Erythroblast (primary cell): ENCODE measurements at regions not wholly inside any gene's neighbourhood (a gene's known extent, or its start where the extent isn't known, plus 50 kb on each side); places are given as distances from the start of the nearest gene placed in this dataset.

Experiments
- DNase-seq, 2 experiments: peaks; one replicate each; lab custom pipeline; 2025; lab: John Stamatoyannopoulos, UW
- GATA1 ChIP-seq: IDR thresholded peaks from 2 replicates; pipeline ENCODE4 v1.6.1; 2011; ENCODE audit warnings: low read depth, mild to moderate bottlenecking, control low read depth, low read length, moderate library complexity
- POLR2A ChIP-seq: IDR thresholded peaks from 2 replicates; pipeline ENCODE4 v1.6.1; 2011; ENCODE audit warnings: mild to moderate bottlenecking, low read length

DNA sequence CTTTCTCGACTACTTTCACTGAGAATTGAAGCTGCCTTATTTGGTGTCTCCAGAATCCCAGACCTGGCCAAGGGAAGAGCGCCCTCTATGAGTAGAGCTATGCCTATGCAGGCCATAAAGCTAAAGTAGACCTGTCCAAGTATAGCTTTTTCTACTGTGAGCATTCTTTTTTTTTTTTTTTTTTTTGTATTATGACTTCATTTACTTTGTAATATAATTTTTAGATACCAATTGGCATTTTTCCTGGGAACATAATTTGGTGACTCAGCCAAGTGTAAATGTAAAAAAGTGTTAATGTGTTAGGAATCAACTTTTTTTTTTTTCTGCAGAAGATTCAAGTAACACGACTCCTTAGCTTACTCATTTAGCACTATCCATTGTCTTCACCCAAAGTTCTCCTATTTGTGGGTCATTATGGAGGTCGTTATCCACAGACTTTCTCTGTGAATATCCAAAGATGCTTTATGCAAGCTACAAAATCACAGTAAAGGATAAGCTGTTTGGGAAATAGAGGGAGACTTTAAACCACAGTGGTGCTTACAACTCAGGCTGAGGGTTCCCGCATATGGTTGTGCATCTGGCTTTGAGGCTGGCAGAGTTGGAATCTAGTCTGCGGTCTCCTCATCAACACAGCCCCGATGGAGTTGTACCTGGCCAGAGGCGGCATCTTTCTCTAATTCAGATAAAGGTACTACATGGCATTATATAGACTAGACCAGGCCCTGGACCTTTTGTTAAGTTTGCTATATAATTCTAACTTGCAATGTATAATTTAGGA, 1040.2 kb upstream of the SORCS1 start:
- TF ChIP-seq GATA1 (no peak), POLR2A (no peak)
- DNase-seq, result peak; percentile 53 to 58

DNA sequence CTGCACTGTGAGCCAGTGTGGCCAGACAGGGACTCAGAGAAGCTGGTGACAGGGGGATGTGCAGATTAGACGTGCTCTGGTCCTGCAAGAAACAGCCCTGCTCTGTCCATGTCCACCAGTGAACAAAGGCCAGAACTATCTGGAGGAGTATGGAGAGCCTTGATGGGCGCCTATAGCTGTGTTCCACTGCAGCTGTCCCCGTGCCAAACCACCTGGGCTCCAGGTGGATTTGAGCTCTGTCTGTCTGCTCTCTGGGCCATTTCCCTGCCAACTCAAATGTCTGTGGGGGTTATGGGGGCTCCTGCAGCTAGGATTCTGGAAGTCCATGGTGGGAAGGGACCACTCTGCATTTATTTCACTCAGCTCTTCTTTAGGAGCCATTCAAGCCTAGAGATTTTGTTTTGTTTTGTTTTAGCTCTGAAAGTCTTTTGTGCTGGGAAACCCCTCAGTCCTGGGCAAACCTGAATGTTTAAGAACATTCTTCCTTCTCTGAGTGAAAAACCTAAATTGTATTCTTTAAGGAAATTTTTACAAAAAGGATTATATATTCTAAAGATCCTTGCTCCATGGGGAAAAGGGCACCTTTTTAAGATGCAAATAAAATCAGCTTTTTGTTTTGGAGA, 1039.5 kb upstream of the SORCS1 start:
- no peak for TF ChIP-seq GATA1
- TF ChIP-seq POLR2A, result no peak
- DNase-seq, result no peak

DNA sequence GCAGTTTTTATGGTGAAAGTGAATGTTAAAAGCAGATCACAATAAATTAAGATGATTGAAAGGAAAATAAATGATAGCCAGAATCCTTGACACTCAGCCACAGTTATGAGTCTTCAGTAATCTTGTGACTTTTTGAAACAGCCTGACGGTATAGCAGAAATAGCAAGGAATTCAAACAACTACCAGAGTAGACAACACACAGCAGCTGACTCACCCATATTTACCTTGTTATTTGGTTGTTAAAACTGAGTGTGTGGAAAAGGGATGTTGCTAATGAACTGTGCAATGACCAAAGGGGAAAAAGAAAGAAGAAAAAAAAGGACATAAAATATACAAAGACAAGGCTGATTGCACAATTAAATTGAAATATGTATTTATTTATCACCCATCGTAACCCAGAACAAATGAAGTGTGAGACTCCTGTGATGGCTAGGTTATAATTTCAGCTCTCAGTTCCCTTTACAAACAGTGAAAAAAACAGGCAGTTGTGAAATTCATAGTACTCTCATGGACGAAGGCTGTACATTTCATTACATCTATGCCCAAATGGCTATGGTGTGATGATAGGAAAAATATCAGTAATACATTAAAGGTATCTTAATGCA, 1023.0 kb upstream of the SORCS1 start:
- no peak for DNase-seq

DNA sequence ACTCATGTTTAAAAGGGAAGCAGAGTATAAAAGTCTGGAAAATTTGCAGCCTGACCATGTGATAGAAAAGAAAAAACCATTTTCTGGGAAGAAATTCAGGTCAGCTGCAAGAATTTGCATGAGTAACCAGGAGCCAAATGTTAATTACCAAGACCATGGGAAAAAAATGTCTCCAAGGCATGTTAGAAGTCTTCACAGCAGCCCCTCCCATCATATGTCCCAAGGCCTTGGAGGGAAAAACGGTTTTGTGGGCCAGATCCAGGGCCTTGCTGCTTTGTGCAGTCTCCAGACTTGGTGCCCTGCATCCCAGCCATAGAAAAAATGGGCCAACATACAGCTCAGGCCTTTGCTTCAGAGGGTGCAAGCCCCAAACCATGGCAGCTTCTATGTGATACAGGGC, 1019.6 kb upstream of the SORCS1 start:
- no peak for DNase-seq
- TF ChIP-seq GATA1, result no peak
- TF ChIP-seq POLR2A, result no peak

More for the DNA sequence above, 1023.0 kb upstream of the SORCS1 start:
- TF ChIP-seq POLR2A (no peak), GATA1 (no peak)

DNA sequence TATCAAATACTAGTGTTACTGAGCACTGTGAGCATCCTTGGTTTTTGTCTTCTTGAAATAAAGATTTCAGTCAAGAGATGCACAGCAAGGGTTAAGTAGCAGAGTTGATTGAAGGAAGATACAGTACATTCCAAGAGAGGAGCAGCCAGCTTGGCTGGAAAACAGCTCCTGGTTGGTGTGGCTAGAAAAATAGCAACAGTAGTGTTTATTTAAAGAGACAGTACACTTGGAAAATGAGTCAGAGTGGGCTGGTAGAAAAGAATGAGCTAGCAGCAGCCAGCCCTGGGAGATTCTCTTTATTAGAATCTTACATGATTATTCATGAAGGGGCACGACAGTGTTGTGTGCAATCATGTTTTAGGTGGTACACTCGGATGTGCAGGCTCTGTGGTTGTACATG, 1016.4 kb upstream of the SORCS1 start:
- DNase-seq, result no peak
- TF ChIP-seq POLR2A (no peak), GATA1 (no peak)

DNA sequence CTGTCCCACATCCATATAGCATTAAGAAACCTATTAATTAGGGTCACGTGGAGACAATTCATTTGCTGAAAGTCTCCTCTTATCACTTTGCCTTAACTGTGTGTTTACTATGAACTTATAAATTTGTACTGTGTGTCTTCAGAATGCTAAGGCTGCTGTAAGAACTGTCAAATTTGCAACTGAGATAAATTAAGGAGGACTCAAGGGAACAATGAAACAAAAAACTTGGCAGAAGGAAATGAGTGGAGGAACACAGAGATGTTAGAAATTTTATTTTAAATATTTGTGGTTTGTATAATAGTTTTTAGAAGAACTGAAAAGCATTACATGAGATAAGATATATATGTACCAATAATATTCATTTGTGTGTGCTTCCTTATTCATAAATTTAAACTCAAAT, 1005.3 kb upstream of the SORCS1 start:
- TF ChIP-seq GATA1 (no peak), POLR2A (no peak)
- DNase-seq, result no peak

DNA sequence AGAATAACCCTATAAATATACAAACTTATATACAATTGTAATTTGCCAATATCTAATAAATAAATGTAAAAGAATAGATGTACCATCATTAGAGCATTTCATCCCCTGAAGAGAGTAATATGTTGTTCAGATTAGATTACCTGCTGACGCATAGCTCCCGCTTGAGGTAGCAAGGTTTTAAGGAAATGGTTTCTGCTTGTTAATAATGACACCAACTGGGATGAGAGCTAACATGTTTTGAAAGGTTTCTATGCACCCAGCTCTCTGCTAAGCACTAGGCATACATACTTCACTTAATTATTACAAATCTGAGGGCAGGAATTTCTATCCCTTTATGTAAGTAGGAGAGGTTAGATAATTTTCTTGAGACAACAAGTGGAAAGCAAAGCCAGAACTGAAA, 1003.3 kb upstream of the SORCS1 start:
- TF ChIP-seq POLR2A (no peak), GATA1 (no peak)
- DNase-seq, result no peak

DNA sequence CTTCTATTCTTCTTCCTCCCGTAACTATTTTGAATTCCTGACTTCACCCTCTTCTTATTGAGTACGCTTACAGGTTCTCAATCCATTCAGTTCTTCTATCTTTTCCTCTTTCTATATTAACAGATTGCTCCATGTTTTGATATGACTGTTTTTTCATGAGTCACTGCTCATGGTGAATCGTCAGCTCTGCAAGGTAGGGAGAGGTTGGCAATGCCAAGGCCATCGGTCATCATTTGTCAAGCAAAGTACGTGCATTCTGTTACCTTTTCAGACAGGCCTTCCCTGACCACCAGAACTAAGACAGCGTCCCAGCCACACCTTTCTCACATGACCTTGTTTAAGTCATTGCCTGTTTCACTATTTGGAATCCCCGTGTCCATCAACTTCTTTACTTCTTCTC, 1001.9 kb upstream of the SORCS1 start:
- DNase-seq, result no peak
- no peak for TF ChIP-seq GATA1
- no peak for TF ChIP-seq POLR2A

DNA sequence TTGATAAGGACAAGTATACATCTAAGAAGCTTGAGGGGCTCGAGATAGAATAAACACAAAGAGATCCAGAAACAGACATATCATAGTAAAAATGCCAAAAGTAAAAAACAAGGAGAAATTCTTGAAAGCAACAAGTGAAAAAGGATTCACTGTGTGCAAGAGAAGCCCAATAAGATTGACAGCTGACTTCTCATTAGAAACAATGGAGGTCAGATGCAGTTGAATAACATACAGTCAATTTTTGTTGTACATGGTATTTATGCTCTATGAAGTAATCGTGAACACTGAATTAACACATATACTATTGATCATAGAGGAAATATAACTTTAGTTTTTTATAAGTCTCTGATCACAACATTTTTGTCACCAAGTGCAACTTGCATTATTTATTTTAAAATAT, 982.8 kb upstream of the SORCS1 start:
- peak; percentile 1 to 3 for DNase-seq
- no peak for TF ChIP-seq GATA1

DNA sequence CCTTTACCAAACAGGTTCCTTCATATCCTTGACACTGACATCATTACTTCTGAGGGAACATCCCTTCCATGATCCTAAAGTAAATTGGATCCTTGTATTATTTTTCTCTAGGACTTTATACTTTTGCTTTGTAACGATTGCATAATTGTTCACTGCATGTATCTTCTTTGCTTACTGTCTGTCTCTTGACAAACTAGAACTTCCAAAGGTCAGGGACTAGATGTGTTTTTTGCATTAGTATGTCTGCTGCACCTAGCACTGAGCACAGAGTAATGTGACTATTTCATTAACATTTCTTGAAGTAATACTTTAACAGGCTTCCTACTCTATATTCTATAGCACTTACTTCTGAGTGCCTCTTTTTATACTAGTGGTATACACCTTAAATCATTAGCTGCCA, 976.6 kb upstream of the SORCS1 start:
- TF ChIP-seq GATA1 (no peak), POLR2A (no peak)
- no peak for DNase-seq

DNA sequence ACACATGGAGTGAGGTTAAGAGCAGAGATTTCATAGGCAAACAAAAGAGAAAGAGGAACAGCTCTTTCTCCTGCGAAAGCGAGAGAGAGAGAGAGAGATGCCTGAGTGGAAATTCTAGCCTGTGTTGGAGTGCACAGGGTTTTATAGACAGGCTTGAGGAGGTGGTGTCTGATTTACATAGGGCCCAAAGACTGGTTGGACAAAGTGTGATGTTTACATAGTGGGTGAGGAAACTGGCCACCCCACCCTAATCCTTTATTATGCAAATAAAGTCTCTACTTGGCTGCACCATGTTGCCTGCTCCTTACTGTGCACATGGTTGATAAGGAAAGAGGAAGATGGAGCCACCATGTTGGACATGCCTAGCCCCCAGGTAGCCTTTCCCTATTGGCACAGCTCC, 967.8 kb upstream of the SORCS1 start:
- TF ChIP-seq POLR2A (no peak), GATA1 (no peak)
- DNase-seq, result no peak

DNA sequence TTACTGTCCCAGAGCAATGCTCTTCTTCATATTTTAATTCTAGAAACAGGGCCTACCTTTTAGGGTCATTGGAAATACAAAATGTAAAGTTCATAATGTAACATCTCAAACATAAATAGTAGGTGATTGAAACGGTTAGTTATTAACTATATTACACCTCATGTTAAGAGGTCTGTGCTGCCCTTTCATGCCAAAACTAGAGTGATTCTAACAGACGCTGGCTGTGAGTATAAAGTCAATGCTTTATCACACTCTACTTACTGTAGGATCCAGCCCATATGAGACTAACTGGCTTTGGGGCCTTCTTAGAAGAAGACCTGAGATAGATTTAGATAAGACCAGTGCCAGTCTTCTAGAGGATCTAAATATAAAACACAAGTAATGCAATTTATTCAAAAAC, 966.1 kb upstream of the SORCS1 start:
- TF ChIP-seq GATA1, result no peak
- TF ChIP-seq POLR2A, result no peak
- no peak for DNase-seq

DNA sequence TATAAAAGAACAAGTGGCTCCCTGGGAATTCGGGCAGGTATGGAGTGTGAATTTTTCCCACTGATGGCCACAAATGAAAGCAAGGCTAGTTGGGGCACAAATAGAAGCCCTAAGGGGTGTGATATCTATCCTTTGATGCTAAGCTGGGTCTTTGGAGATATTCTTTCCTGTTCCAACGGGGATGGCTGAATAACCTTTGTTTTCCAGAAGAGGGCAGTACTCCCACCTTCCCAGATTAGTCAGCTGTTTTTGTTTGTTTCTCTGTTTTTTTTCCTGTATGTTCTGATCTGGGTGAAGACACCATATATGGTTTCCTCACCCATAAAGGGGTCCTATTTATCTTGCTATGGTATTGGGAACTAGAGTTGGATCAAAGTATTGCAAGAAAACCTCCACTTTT, 947.7 kb upstream of the SORCS1 start:
- TF ChIP-seq POLR2A, result no peak
- no peak for TF ChIP-seq GATA1
- DNase-seq, result peak; percentile 5 to 17

DNA sequence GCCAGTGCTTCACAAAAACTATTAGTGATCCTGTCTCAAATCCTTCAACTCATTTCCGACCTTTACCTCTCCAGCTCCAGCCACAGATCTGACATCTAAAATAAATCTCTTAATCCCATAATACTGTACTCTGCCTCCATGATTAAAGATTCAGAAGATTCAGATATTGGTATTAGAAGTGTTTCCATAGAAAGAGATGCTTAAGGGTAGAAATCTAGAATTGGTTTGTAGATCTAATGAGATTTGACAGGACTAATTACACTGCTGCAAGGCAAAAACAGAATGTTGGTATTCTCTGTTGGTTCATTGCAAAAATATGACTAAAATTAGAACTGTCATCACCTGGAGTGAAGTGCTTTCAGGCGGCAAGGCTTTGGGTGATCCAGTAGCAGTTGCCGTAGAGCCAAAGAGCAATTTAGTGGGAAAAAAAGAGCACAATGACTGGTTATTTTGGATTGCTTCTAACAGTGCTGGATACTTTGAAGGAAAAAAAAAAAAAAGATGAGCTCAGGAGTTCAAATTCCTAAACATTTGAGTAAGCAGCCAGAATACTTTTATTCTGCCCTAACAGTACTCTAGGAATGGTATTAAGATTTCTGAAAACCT, 940.1 kb upstream of the SORCS1 start:
- TF ChIP-seq GATA1 (no peak), POLR2A (no peak)
- DNase-seq, result no peak

DNA sequence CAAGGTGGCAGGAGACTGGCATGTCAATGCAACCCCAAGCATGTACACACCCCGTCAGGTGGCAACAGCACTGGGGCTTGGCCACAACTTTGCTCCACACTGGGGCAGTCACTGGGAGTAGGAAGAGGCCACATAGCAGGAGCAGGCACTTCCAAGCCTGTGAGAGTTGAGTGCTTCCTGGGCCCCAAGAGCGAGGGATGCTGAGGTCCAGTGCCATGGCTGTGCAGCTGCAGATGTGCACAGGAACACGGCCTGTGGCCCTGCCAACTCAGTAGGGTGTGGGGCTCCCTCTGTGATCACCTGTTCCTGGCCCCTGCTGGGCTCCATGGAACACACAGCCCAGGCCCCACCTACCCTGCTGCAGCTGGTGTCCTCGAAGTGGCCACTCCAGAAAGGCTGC, 932.8 kb upstream of the SORCS1 start:
- TF ChIP-seq GATA1, result no peak
- no peak for TF ChIP-seq POLR2A
- no peak for DNase-seq
